ENCODE measurements at regions not wholly inside any gene's neighbourhood (a gene's known extent, or its start where the extent isn't known, plus 50 kb on each side); places are given as distances from the start of the nearest gene placed in this dataset.

DNA sequence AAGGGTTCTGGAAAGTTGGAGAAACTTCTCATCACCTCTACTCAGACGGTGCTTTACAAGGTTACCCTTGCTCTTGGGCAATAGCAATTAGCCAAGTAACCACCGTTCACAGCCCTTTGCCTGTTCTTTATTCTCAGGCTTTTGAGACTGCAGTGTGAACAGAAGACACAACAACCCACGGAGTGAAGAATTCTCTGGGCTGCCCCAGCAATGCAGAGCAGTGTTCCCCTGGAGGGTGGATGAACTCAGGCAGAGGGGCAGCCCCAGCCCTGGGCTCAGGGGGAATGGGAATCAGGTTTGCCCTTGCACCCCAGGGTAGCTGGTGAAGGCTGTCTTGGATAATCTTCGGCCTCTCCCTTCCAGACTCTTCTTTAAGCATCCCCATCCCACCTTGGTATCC, 69.1 kb downstream of the MCFD2 start:
- in situ Hi-C loops (cut with HindIII; ENCODE audit: low pct_unique_long_range_greater_than_20kb, low sequenced_read_pairs) = no loop called here
- Histone ChIP-seq H3K9me3 (ENCODE audit: control insufficient read depth, insufficient read depth, low read depth, low read length) (no peaks in the 10 kb centered on the region), H3K27me3 (ENCODE audit: control insufficient read depth, insufficient read depth, low read length) (no peaks in the 10 kb centered on the region), H3K36me3 (ENCODE audit: control insufficient read depth, insufficient read depth, low read length) (no peaks in the 10 kb centered on the region), H3K27ac (ENCODE audit: low read length) (peak overlapping the region; percentile 57; the same call in 1 of the 2 replicates), H3K4me1 (ENCODE audit: control insufficient read depth, insufficient read depth, low read length) (peaks cover 51% of the 10 kb centered on the region), H3K4me3 (ENCODE audit: low read depth in 2 of 2, low read length in 2 of 2) (no peak overlapping the region)
- POLR2A ChIA-PET = no interaction called here
- ATAC-seq = no peak; the same call in 1 of the 2 replicates
- TF ChIP-seq SIN3A (IDR thresholded peaks at IDR 0.05; ENCODE audit: borderline replicate concordance, insufficient read depth, low read depth, low read length) = no peak
- TF ChIP-seq, protein P1, sequence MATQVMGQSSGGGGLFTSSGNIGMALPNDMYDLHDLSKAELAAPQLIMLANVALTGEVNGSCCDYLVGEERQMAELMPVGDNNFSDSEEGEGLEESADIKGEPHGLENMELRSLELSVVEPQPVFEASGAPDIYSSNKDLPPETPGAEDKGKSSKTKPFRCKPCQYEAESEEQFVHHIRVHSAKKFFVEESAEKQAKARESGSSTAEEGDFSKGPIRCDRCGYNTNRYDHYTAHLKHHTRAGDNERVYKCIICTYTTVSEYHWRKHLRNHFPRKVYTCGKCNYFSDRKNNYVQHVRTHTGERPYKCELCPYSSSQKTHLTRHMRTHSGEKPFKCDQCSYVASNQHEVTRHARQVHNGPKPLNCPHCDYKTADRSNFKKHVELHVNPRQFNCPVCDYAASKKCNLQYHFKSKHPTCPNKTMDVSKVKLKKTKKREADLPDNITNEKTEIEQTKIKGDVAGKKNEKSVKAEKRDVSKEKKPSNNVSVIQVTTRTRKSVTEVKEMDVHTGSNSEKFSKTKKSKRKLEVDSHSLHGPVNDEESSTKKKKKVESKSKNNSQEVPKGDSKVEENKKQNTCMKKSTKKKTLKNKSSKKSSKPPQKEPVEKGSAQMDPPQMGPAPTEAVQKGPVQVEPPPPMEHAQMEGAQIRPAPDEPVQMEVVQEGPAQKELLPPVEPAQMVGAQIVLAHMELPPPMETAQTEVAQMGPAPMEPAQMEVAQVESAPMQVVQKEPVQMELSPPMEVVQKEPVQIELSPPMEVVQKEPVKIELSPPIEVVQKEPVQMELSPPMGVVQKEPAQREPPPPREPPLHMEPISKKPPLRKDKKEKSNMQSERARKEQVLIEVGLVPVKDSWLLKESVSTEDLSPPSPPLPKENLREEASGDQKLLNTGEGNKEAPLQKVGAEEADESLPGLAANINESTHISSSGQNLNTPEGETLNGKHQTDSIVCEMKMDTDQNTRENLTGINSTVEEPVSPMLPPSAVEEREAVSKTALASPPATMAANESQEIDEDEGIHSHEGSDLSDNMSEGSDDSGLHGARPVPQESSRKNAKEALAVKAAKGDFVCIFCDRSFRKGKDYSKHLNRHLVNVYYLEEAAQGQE (IDR thresholded peaks at IDR 0.05; ENCODE audit: insufficient read depth in 1 of 2, low read depth in 2 of 2, low read length in 1 of 2) = no peak
- CTCF ChIA-PET = no interaction called here
- intact Hi-C loops (cut with micrococcal nuclease; ENCODE audit: unreplicated experiment) = no loop called here
- no peak for DNase-seq (ENCODE audit: low read depth, low spot score)
- no TSS peak for BruUV-seq (replicated peaks)

DNA sequence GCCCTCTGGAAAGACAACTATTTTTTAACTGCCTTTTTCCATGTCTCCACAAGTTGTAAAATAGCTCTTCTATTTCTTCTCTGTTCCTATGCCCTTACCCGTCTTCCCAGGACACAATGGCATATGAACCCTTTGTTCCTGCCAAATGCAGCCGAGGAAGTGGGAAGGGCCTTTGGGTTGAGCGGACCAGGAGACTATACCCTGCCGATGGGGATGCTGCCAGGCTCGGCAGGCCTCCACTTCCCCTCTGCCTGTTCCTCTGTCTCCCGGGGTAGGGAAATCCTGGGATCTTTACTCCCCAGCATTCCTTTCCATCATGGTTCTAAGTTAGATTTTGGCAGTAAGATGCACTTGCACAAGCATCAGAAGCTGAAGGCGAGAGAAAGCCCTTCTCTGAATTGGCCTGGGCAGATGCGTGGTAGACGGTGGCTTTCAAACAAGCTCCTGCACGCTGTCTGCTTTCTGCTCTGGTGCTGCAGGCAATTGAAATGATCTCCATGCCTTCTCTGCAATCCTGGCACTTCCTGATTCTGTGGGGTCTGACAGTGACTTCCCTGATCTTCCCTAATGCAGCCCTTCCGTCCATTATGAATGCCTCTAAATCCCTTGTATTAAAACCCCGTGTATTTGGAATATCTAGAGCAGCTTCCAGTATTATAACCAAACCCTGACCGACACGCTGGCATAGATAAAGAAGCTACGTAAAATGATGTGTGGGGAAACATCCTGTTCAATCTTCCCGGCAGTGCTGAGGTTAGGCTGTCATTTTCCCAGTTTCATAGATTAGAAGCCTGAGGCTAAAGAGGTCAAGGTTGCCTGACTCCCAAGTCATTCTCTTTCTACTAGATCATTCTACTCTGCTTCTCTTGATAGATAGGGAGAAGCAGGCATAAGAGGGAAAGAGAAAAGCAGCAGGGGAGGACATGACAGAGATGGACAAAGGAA, 69.8 kb downstream of the MCFD2 start:
- in situ Hi-C loops (cut with HindIII; ENCODE audit: low pct_unique_long_range_greater_than_20kb, low sequenced_read_pairs) = no loop called here
- no peaks in the 10 kb centered on the region for H3K27me3 ChIP-seq (ENCODE audit: control insufficient read depth, insufficient read depth, low read length)
- H3K4me3 ChIP-seq (ENCODE audit: low read depth in 2 of 2, low read length in 2 of 2) = no peak overlapping the region
- POLR2A ChIA-PET = no interaction called here
- no peak overlapping the region for H3K27ac ChIP-seq (ENCODE audit: low read length)
- no peaks in the 10 kb centered on the region for H3K36me3 ChIP-seq (ENCODE audit: control insufficient read depth, insufficient read depth, low read length)
- DNase-seq (ENCODE audit: low read depth, low spot score) (no peak), ATAC-seq (no peak)
- intact Hi-C loops (cut with micrococcal nuclease; ENCODE audit: unreplicated experiment) = no loop called here
- no peaks in the 10 kb centered on the region for H3K9me3 ChIP-seq (ENCODE audit: control insufficient read depth, insufficient read depth, low read depth, low read length)
- CTCF ChIA-PET = no interaction called here
- BruUV-seq (replicated peaks) = no TSS peak
- TF ChIP-seq, protein P2, sequence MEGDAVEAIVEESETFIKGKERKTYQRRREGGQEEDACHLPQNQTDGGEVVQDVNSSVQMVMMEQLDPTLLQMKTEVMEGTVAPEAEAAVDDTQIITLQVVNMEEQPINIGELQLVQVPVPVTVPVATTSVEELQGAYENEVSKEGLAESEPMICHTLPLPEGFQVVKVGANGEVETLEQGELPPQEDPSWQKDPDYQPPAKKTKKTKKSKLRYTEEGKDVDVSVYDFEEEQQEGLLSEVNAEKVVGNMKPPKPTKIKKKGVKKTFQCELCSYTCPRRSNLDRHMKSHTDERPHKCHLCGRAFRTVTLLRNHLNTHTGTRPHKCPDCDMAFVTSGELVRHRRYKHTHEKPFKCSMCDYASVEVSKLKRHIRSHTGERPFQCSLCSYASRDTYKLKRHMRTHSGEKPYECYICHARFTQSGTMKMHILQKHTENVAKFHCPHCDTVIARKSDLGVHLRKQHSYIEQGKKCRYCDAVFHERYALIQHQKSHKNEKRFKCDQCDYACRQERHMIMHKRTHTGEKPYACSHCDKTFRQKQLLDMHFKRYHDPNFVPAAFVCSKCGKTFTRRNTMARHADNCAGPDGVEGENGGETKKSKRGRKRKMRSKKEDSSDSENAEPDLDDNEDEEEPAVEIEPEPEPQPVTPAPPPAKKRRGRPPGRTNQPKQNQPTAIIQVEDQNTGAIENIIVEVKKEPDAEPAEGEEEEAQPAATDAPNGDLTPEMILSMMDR (IDR thresholded peaks at IDR 0.05) = no peak
- TF ChIP-seq SIN3A (IDR thresholded peaks at IDR 0.05; ENCODE audit: borderline replicate concordance, insufficient read depth, low read depth, low read length) (no peak), TCF7L2 (IDR thresholded peaks at IDR 0.05; ENCODE audit: low read depth, low read length) (no peak), POLR2AphosphoS5 (IDR thresholded peaks at IDR 0.05; ENCODE audit: low read depth, low read length) (no peak)
- TF ChIP-seq, protein P1 (IDR thresholded peaks at IDR 0.05; ENCODE audit: insufficient read depth in 1 of 2, low read depth in 2 of 2, low read length in 1 of 2) = no peak
- peaks cover 45% of the 10 kb centered on the region for H3K4me1 ChIP-seq (ENCODE audit: control insufficient read depth, insufficient read depth, low read length)

All from Panc1 (cell line).